GM21529 (cell line): ENCODE measurements at regions not wholly inside any gene's neighbourhood (a gene's known extent, or its start where the extent isn't known, plus 50 kb on each side); places are given as distances from the start of the nearest gene placed in this dataset.
A peak's percentile ranks its signal among the peaks of the same experiment; 100 is the strongest.
"Not testable (repeated sequence)": the region's sequence is repeated elsewhere in the genome, so short reads cannot be mapped to it uniquely, and the experiment has no call there.

Source experiments
- ATAC-seq: cut with Tn5 transposase; IDR thresholded peaks from one replicate; pipeline ENCODE4 v1.9.1; 2021; ENCODE audit not compliant: unreplicated experiment

- not testable (repeated sequence) for ATAC-seq
Measured at GRCh38 chr1:173394813-173395212, 82.3 kb upstream of the PRDX6 start.

GRCh38 chr1:173395762-173396161 is 81.4 kb upstream of the PRDX6 start:
- ATAC-seq, result no peak

DNA sequence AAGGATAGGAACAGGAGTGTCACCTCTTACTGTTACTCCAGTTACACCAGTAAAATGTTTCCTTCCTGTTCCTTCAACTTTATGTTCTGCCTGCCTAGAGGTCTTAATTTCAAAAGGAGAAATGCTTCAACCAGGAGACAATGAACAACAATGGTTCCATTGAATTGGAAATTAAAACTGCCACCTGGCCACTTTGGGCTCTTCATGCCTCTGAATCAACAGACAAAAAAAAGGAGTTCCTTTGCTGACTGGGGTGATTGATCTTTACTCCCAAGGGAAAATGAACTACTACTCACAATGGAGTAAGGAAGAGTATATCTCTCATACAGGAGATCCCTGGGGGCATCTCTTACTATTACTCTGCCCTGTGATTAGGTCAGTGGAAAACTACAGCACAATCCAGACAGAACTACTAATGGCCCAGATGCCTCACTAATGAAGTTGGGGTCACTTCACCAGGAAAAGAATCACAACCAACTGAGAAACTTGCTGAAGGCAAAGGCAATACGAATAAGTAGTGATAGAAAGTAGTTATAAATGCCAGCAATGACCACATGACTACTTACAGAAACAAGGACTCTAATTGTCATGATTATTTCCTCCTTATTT is 76.6 kb upstream of the PRDX6 start:
- no peak for ATAC-seq

GRCh38 chr1:173403996-173404395 is 73.1 kb upstream of the PRDX6 start:
- ATAC-seq, result no peak

DNA sequence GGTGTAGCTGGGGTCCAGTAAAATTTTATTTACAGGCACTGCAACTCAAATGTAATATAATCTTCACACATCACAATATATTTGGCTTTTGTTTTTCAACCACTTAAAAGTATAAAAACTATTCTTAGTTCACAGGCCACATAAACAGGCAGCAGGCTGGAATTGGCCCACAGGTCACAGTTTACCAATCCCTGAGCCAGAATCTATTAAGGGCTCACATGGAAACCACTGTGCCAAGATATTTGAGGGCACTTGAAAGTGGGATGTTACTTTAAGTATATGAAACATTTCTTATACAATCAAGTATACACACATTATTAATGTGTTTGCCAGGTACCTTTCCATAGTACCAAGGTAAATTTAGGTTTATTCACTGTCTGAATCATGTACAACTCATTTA is 71.9 kb upstream of the PRDX6 start:
- ATAC-seq, result no peak

DNA sequence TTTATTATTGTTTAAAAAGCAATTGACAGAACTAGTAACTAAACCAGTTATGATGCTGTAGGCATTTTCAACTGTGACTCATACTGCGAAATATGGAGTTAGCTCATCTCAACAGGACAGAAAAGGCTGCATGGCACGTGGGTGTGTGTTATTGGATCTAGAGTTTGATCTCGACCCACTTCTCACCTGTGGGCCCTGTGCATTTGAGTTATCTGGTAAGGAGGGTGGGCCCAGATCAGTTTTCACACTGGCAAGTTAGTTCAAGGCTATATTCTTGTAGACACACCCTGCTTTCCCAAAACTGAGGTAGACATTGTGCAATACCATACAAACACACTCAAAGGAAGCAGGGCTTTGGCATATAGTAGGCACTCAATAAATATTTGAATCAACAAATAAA is 71.3 kb upstream of the PRDX6 start:
- no peak for ATAC-seq

DNA sequence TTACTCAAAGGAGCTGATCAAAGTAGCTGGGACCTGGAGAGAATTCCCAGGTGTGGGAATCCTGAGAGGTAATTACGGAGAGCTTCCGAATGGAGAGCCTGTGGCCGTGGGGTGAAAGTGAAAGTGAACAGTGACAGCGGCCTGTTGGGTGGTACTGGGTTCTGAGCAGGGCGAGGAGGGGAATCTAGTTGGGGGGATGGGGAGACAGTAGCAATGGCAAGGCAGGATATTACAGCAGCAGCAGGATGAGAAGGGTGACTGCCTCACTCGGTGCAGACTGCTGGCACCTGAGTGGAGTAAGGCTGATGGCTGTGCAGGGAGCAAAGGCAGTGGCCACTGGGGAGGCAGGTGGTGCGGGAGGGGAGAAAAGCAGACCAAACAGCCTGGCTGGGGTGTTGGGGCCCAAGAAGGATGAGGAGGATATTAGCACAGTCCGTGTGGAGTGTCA is 70.3 kb upstream of the PRDX6 start:
- no peak for ATAC-seq

GRCh38 chr1:173407846-173408245 is 69.3 kb upstream of the PRDX6 start:
- no peak for ATAC-seq

DNA sequence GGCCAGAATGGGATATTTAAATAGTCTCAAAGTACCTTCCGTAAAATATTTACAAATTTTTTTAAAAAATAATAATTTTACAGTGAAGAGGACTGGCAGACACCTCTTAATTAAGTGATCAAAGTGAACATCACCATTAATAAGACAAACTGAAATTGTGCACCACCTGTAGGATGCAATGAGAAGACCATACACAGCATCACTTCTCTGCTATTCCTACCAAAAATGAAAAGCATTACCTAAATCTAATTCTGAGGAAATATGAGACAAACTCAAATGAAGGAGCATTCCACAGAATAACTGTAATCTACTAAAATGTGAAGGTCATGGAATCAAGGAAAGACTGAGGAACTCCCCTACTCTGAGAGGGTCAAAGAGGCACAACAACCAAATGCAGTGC is 68.2 kb upstream of the PRDX6 start:
- ATAC-seq, result no peak

- no peak for ATAC-seq
Measured at GRCh38 chr1:173409613-173410012, 67.5 kb upstream of the PRDX6 start.

GRCh38 chr1:173410133-173410793 is 66.9 kb upstream of the PRDX6 start:
- ATAC-seq, result no peak

DNA sequence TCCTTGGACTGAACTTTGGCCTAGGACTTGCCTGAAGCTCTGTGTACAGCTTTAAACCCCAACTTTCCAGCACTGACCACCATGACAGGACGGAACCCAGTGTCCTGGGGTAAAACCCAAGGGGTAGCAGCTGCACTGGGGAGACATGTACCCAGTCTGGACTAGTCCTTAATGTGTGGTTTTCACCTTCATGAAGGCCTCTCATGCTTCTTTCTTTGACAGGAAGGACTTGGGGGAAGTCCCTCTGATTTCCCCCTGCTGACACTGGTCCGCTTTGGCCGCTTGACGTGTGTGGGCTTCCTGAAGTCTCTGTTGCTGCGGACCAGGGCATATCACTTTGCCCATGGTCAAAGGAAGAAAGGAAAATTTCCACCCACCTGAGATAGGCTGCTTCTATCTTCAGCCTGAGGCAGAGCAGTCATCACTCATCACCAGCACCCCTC is 66.3 kb upstream of the PRDX6 start:
- peak; percentile 47 for ATAC-seq

DNA sequence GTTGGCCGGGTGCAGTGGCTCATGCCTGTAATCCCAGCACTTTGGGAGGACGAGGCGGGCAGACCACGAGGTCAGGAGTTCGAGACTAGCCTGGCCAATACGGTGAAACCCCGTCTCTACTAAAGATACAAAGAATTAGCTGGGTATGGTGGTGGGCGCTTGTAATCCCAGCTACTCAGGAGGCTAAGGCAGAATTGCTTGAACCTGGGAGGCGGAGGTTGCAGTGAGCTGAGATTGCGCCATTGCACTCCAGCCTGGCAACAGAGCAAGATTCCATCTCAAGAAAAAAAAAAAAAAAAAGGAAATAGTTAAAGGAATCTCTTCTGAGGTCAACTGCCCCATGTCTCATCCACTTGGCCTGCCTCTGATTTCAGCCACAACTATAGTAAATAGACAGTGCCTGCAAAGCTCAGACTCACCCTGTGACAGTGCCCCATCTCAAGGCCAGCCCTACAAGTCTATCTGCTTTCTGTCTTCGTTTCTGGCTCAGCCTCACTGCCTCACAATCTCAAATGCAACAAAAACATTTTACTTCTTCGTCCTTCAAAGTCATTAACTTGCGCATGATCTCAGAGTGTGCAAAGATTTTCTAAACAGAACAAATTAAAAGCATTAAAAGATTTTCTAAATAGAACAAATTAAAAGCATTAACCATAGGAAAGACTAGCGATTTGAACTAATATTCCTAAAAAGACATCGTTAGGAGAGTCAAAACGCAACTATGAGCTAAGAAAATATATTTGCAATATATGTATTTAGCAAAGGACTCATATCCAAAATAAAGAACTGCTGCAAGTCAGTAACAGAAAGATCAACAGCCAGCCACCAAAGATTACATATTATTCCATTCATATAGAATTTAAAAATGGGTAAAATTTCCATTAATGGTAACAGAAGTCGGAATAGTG is 65.0 kb upstream of the PRDX6 start:
- ATAC-seq, result no peak

GRCh38 chr1:173413271-173413707 is 63.8 kb upstream of the PRDX6 start:
- ATAC-seq, result no peak

DNA sequence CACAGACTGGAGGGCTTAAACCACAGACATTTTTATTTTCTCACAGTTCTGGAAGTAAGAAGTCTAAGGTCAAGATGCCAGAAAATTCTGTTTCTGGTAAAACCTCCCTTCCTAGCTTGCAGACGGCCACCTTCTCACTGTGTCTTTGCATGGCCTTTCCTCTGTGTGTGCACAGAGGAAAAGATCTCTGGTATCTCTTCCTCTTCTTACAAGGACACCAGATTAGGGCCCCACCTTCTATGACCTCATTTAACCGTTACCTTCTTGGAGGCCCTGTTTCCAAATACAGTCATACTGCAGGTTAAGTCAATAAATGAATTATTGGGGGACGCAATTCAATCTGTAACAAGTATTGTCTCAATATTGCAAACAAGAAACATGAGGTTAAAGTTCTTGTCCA is 63.0 kb upstream of the PRDX6 start:
- peak; percentile 42 for ATAC-seq

DNA sequence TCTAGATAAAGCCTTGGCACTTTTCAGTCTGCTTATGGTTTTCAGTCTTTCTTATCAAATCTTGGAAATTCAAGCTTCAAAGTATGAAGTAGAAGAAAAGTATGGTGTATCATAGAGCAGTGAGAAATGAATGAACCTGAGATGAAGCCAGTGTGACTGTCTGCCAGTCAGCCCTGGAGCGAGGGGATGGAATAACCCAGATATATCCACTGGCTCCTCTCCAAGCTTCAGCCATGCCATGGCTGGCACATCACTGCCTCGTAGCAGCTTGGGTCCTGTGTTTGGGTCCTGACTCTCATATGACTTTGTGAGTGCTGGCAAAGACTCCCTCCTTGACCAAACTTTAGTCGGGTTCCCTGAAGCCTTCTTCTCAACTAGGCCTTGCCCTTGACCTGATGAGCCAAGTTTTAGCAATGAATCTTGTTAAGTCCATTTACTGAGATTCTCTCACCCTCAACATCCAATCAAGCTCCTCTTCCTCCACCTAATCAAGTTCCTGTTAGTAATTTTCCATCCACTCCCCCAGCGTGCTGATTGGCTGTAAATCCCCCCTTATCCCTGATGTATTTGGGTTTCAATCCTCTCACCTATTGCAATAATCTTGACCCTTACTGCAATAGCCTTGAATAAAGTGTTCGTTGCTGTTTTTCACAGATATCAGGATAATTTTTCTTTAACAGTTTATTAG is 62.5 kb upstream of the PRDX6 start:
- ATAC-seq, result no peak

DNA sequence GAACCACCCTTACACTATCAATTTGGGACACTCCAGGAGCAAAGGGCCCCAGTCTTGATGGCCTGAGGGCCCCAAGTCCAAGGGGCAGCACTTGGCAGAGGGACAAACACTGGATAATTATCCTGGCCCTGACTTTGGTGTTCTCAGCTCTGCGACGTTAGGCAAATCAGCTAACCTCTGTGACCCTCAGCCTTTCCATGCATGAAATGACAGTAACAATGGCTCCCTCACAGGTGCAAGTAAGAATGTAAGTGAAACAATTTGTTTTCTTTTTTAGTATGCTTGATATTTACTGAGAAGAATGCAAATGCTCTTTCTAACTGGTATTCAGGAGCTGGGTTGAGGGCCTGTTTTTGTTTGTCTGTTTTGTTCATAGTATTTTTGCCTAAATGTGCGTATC is 61.6 kb upstream of the PRDX6 start:
- ATAC-seq, result peak; percentile 35

DNA sequence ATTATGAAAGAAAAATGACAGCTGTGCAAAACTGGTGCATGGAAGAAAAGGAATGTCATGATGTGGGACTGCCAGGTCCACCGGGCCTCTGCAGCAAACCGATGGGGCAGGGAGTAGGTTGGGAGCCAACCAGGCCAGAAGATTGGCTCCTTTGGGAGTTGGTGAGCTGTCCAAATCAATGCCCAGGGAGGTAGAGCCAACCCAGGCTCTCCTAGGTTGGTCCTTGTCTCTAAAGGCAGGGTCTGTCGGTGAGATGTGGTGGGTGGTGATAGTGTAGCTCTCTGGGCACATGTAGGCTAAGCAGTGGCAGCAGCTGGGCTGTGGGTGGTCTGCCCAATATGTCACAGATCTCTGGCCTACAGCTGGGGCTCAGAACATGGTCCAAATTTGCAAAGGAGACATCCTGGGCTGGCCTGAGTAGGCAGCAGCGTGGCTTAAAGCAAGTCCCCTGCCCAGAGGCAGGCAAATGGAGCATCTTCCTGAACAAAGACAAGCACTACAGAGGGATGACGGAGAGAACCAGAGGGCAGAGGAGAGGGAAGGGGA is 61.2 kb upstream of the PRDX6 start:
- no peak for ATAC-seq

- ATAC-seq, result no peak
Measured at GRCh38 chr1:173417563-173417962, 59.6 kb upstream of the PRDX6 start.

- ATAC-seq, result peak; percentile 36
Measured at GRCh38 chr1:173418107-173418985, 58.8 kb upstream of the PRDX6 start.
